ENCODE measurements at regions not wholly inside any gene's neighbourhood (a gene's known extent, or its start where the extent isn't known, plus 50 kb on each side); places are given as distances from the start of the nearest gene placed in this dataset.

DNA sequence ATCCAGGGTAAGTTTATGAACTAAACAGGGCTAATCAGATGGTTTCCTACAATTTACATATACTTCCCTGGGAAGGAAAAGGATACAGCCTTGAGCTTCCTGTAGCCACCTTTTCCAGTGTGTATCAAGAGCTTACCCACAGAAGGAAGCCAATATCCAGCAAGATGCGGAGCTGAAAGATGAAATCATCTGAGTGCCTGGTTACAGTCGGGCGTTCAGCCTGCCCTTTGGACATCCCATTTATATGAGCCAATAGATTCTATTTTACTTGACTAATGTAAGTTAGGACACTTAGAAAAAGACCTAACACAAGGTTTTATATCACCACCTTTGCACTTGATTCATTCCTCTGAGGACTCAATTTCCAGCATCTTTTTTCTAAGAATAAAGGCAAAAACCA is 108.2 kb downstream of the UCHL5 start:
- DNase-seq, result no peak

DNA sequence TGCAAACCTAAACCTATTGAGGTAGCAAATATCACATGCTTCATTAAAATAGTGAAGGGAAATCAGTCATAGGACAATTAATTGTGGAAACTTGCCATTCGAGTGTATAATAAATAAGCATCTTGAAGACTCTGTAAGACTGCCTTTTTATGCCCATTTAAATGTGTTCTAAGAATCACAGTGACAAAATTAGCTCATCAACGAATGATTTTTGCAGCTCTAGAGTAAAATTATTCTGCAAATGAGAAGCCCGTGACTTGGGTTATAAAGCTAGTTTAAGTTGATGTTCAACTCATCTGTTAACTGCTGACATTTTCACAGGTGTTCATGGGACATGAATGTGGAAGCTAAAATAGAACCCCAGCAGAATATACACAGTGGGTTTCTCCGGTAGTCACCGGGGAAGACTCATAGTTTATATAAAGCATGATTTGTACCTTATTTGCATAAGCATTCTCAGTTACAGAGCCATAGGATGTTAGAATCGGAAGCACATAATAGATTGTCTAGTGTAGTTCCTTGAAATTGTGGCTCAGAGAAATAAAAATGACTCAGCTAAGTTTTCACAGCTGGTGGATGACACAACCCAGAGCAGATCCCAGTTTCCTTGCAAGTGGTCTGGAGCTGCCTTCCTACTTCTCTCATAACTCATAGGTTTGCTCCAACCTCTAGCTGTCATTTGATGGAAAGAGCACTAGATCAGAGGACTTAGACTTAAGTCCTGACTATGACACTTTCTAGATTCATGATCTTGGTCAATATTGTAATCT is 107.3 kb downstream of the UCHL5 start:
- DNase-seq, result peak; percentile 92

DNA sequence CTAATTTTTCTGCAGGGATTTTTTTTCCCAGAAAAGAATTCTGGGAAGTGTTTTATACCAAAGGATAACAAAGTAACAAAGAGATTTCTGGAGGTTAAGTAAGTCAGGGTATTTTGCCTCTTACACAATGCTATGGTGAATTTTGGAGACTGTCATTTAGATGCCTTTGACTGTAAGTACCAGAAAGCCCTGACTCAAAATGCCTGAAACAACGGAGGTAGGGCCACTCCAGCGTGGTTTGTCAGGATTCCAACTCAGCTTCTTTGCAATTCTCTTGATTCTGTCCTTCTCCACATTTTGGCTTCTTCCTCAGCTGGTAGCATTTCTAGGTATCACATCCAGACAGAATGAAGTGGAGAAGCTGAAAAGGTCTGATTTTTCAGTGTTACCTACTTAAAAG is 106.5 kb downstream of the UCHL5 start:
- DNase-seq, result no peak

DNA sequence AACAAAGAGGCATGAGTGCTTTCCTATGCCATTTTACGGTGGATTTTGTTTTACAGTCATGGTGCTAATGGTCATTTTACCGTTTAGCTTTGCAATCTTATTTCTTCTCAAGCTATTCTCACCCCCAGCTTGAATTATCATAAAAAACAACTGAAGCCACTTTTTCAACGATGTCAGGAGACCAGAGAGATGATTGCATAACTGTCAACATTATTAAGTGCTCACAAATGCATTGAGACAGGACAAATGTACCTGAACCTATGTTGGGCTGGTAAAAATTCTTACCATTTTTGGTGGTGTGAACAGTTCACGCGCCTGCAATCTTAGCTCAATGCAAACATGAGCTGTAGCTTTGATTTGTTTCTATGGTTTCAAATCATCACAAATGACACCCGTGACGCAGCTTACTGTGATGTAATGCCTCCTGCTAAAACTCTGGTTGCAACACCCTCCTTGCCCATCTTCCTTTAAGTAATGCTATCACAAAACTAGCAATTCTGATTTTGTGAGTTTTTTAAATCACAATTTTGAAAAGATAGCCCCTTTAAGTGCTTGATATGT is 104.4 kb downstream of the UCHL5 start:
- DNase-seq, result no peak

DNA sequence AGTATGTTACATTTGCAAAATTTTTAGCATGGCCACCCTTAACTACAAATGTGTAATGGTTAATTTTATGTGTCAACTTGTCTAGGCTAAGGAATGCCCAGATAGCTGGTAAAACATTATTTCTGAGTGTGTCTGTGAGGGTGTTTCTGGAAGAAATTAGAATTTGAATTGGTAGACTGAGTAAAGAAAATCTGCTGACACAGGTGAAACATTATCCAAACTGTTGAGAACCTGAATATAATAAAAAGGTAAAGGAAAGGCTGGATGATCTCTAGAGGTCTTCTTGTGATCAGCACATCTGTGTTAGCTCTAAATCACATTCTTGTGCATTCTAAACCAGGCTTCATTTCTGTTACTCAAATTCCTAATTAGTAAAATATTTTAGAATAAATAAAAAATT is 100.8 kb downstream of the UCHL5 start:
- DNase-seq, result no peak

DNA sequence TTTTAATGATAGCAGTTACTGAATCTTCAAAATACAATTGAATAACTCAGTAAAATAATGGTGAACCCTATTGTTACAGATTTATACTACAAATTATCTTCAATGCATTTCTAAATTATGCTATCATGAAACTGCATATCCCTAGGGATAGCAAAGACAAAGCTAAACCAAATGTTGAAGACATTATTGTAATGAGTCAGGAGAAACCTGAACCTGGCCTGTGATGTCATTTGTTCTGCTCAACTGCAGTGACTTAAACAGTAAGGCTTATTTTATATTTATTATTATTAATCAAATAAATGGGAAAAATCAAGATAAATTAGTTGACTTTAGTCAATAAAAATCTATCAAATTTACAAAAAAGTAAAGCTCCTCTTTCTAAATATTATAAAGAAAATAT is 100.3 kb downstream of the UCHL5 start:
- DNase-seq, result no peak

DNA sequence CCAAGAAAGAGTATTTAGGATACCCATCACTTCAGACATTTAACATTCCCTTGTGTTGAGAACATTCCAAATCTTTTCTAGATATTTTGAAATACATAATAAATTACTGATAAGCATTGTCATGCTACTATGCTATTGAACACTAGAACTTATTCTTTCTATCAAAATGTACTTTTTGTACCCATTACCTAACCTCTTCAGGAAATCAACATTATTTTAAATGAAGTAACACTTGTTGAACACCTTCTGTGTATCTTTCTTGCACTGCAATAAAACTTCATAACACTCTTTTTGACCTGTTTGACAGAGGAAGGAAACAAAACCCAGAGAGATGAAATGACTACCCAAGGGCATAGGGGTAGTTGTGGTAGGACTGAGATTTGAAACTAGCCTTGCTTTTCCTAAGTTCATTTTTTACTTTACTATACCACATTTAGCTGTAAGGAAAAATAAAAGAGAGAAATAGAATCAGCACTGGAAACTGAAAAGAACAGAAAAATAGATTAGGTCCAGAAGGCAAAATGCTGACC is 99.4 kb downstream of the UCHL5 start:
- no peak for DNase-seq
